Renal cortex interstitium (tissue), 11 donors: ENCODE measurements at regions not wholly inside any gene's neighbourhood (a gene's known extent, or its start where the extent isn't known, plus 50 kb on each side); places are given as distances from the start of the nearest gene placed in this dataset.
A peak's percentile ranks its signal among the peaks of the same experiment; 100 is the strongest.

Source experiments
- DNase-seq, 11 donors: peaks; one replicate each; pipeline ENCODE4 v3.0.0-alpha.2; 2013; ENCODE audit warnings: low read depth in 9 of 11, low spot score in 4 of 11; ENCODE audit errors: extremely low read depth in 1 of 11

- peak; percentile 39 to 77 (median 64) for DNase-seq
These were observed 364.0 kb upstream of the MEIS1 start for GRCh38 chr2:66070721-66071602.

GRCh38 chr2:66069937-66070720 is 364.8 kb upstream of the MEIS1 start:
- peak in 1 of 11 donors; percentile 19 for DNase-seq

GRCh38 chr2:66066032-66066431 is 368.9 kb upstream of the MEIS1 start:
- DNase-seq = no peak

GRCh38 chr2:66059332-66059731 is 375.6 kb upstream of the MEIS1 start:
- DNase-seq = no peak

GRCh38 chr2:66058675-66059074 is 376.2 kb upstream of the MEIS1 start:
- DNase-seq = no peak

- DNase-seq = no peak
These were observed 377.1 kb upstream of the MEIS1 start for GRCh38 chr2:66057844-66058243.

- no peak for DNase-seq
These were observed 384.5 kb upstream of the MEIS1 start for GRCh38 chr2:66050392-66050791.

GRCh38 chr2:66048667-66049066 is 386.3 kb upstream of the MEIS1 start:
- DNase-seq = no peak

GRCh38 chr2:66041902-66042657 is 392.8 kb upstream of the MEIS1 start:
- no peak for DNase-seq

- DNase-seq = no peak
These were observed 398.0 kb upstream of the MEIS1 start for GRCh38 chr2:66036948-66037347.

- DNase-seq = no peak
These were observed 400.5 kb upstream of the MEIS1 start for GRCh38 chr2:66034467-66034866.

- no peak for DNase-seq
These were observed 402.6 kb upstream of the MEIS1 start for GRCh38 chr2:66032226-66032775.

- no peak for DNase-seq
These were observed 403.7 kb upstream of the MEIS1 start for GRCh38 chr2:66031236-66031635.

GRCh38 chr2:66030553-66030952 is 404.4 kb upstream of the MEIS1 start:
- DNase-seq = peak in 1 of 11 donors; percentile 3

- DNase-seq = no peak
These were observed 410.5 kb upstream of the MEIS1 start for GRCh38 chr2:66024391-66024790.

- no peak for DNase-seq
These were observed 413.6 kb upstream of the MEIS1 start for GRCh38 chr2:66021296-66021695.

GRCh38 chr2:66017763-66018162 is 417.2 kb upstream of the MEIS1 start:
- DNase-seq = no peak

GRCh38 chr2:66014450-66014849 is 420.5 kb upstream of the MEIS1 start:
- no peak for DNase-seq

GRCh38 chr2:66013456-66013855 is 421.5 kb upstream of the MEIS1 start:
- DNase-seq = no peak
